AG04449 (cell line): ENCODE measurements at regions not wholly inside any gene's neighbourhood (a gene's known extent, or its start where the extent isn't known, plus 50 kb on each side); places are given as distances from the start of the nearest gene placed in this dataset.
"Not testable (repeated sequence)": the region's sequence is repeated elsewhere in the genome, so short reads cannot be mapped to it uniquely, and the experiment has no call there.

Experiments used
- CTCF ChIA-PET: fragments of 350-600 bp; formaldehyde crosslinking; extraction: SDS; loops from one replicate; lab custom pipeline; 2021; ENCODE audit warnings: antibody characterized with exemption; lab: Yijun Ruan, JAX
- POLR2A ChIA-PET: fragments of 400-600, 350-600 bp; formaldehyde crosslinking; extraction: SDS; loops from one replicate; lab custom pipeline; 2020; ENCODE audit warnings: antibody characterized with exemption, inconsistent platforms; lab: Yijun Ruan, JAX
- DNase-seq: peaks from one replicate; pipeline ENCODE4 v3.0.0-alpha.2; 2010; ENCODE audit warnings: low read depth, low spot score
- H3K4me3 ChIP-seq: 2 replicates; pipeline ENCODE4 v1.5.1; 2011; ENCODE audit warnings: low read depth, mild to moderate bottlenecking, control low read depth, low read length
- CTCF ChIP-seq: IDR thresholded peaks from one replicate; pipeline ENCODE4 v1.5.1; 2011; ENCODE audit warnings: mild to moderate bottlenecking, moderate library complexity, low read length, control low read depth, inconsistent platforms; ENCODE audit not compliant: insufficient read depth; ENCODE audit errors: missing control alignments

- no peak overlapping the region for H3K4me3 ChIP-seq
- ChIA-PET CTCF (no interaction called here), POLR2A (no interaction called here)
- no peak for DNase-seq
- no peak for TF ChIP-seq CTCF
Measured at GRCh38 chr3:70703305-70704102, 391.1 kb upstream of the MDFIC2 start.

- ChIA-PET POLR2A (no interaction called here), CTCF (no interaction called here)
- TF ChIP-seq CTCF: no peak
- H3K4me3 ChIP-seq: no peak overlapping the region
- DNase-seq: no peak
Measured at GRCh38 chr3:70702132-70702531, 389.7 kb upstream of the MDFIC2 start.

- POLR2A ChIA-PET: no interaction called here
- H3K4me3 ChIP-seq: no peak overlapping the region
- CTCF ChIA-PET: no interaction called here
- no peak for TF ChIP-seq CTCF
- DNase-seq: no peak
Measured at GRCh38 chr3:70684701-70685100, 372.3 kb upstream of the MDFIC2 start.

GRCh38 chr3:70675810-70676209, 363.4 kb upstream of the MDFIC2 start:
- CTCF ChIA-PET: not testable (repeated sequence)

GRCh38 chr3:70658513-70659310, 346.3 kb upstream of the MDFIC2 start:
- CTCF ChIA-PET: interaction anchor here (0.7 kb wide), 1 partner anchor 657 kb away, joined by 3 read pairs; no protein-coding TSS in a partner anchor
- no peak for DNase-seq
- POLR2A ChIA-PET: no interaction called here
- TF ChIP-seq CTCF: no peak
- H3K4me3 ChIP-seq: no peak overlapping the region

More at GRCh38 chr3:70675810-70676209, 363.4 kb upstream of the MDFIC2 start:
- POLR2A ChIA-PET, H3K4me3 ChIP-seq, DNase-seq: not testable (repeated sequence)

GRCh38 chr3:70657454-70657853, 345.0 kb upstream of the MDFIC2 start:
- DNase-seq: no peak
- ChIA-PET POLR2A (no interaction called here), CTCF (interaction anchor here (0.8 kb wide), 1 partner anchor 107 kb away, joined by 3 read pairs; no protein-coding TSS in a partner anchor)
- no peak for TF ChIP-seq CTCF
- H3K4me3 ChIP-seq: no peak overlapping the region
